Astrocyte (in vitro differentiated cells and primary cell): ENCODE measurements at regions not wholly inside any gene's neighbourhood (a gene's known extent, or its start where the extent isn't known, plus 50 kb on each side); places are given as distances from the start of the nearest gene placed in this dataset.

Source experiments
- EZH2 ChIP-seq: IDR thresholded peaks from 2 replicates; pipeline ENCODE4 v1.6.1; 2012; ENCODE audit warnings: mild to moderate bottlenecking, low read length, inconsistent platforms; ENCODE audit not compliant: insufficient read depth
- TF ChIP-seq, protein P1 (sequence below): IDR thresholded peaks from 2 replicates; pipeline ENCODE4 v1.5.1; 2011; ENCODE audit warnings: low read depth, mild to moderate bottlenecking, inconsistent platforms, low read length, moderate library complexity; ENCODE audit not compliant: insufficient read depth

DNA sequence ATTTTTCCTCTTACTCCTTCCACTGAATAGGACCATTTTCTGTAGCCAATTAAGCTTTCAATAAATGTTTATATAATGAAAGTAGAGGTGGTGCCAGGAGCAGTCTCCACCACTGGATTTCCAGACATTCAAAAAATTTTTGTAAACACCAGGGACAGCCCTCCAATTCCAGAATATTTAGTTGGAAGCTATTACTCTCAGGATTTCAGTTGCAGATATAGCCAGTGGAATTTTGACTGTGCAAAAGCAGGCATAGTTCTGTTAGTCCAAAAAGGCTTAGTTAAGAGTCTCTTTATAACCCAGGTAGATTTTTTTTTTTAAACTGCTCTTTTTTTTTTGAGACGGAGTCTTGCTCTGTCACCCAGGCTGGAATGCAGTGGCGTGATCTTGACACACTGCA is 138.1 kb upstream of the DMRT1 start:
- TF ChIP-seq EZH2 = no peak
- TF ChIP-seq, protein P1, sequence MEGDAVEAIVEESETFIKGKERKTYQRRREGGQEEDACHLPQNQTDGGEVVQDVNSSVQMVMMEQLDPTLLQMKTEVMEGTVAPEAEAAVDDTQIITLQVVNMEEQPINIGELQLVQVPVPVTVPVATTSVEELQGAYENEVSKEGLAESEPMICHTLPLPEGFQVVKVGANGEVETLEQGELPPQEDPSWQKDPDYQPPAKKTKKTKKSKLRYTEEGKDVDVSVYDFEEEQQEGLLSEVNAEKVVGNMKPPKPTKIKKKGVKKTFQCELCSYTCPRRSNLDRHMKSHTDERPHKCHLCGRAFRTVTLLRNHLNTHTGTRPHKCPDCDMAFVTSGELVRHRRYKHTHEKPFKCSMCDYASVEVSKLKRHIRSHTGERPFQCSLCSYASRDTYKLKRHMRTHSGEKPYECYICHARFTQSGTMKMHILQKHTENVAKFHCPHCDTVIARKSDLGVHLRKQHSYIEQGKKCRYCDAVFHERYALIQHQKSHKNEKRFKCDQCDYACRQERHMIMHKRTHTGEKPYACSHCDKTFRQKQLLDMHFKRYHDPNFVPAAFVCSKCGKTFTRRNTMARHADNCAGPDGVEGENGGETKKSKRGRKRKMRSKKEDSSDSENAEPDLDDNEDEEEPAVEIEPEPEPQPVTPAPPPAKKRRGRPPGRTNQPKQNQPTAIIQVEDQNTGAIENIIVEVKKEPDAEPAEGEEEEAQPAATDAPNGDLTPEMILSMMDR = no peak
